ENCODE measurements at regions not wholly inside any gene's neighbourhood (a gene's known extent, or its start where the extent isn't known, plus 50 kb on each side); places are given as distances from the start of the nearest gene placed in this dataset.

- no peak for TF ChIP-seq EZH2 (IDR thresholded peaks at IDR 0.05)
- TF ChIP-seq, protein P1, sequence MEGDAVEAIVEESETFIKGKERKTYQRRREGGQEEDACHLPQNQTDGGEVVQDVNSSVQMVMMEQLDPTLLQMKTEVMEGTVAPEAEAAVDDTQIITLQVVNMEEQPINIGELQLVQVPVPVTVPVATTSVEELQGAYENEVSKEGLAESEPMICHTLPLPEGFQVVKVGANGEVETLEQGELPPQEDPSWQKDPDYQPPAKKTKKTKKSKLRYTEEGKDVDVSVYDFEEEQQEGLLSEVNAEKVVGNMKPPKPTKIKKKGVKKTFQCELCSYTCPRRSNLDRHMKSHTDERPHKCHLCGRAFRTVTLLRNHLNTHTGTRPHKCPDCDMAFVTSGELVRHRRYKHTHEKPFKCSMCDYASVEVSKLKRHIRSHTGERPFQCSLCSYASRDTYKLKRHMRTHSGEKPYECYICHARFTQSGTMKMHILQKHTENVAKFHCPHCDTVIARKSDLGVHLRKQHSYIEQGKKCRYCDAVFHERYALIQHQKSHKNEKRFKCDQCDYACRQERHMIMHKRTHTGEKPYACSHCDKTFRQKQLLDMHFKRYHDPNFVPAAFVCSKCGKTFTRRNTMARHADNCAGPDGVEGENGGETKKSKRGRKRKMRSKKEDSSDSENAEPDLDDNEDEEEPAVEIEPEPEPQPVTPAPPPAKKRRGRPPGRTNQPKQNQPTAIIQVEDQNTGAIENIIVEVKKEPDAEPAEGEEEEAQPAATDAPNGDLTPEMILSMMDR (IDR thresholded peaks at IDR 0.05): no peak
Observed at GRCh38 chr3:26091096-26091495, 301.2 kb downstream of the OXSM start.
